ENCODE measurements at regions not wholly inside any gene's neighbourhood (a gene's known extent, or its start where the extent isn't known, plus 50 kb on each side); places are given as distances from the start of the nearest gene placed in this dataset.

GRCh38 chr4:59881632-59882031, 1318.5 kb upstream of the ADGRL3 start:
- no peak for TF ChIP-seq ZNF616 (CRISPR knock-in tag; IDR thresholded peaks at IDR 0.05; ENCODE audit: low read depth)
- TF ChIP-seq NFE2L1 (CRISPR knock-in tag; IDR thresholded peaks at IDR 0.05; ENCODE audit: borderline replicate concordance): no peak
- TF ChIP-seq ZSCAN12 (CRISPR knock-in tag; IDR thresholded peaks at IDR 0.05): no peak
- TF ChIP-seq, protein P1, sequence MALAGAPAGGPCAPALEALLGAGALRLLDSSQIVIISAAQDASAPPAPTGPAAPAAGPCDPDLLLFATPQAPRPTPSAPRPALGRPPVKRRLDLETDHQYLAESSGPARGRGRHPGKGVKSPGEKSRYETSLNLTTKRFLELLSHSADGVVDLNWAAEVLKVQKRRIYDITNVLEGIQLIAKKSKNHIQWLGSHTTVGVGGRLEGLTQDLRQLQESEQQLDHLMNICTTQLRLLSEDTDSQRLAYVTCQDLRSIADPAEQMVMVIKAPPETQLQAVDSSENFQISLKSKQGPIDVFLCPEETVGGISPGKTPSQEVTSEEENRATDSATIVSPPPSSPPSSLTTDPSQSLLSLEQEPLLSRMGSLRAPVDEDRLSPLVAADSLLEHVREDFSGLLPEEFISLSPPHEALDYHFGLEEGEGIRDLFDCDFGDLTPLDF (CRISPR knock-in tag; IDR thresholded peaks at IDR 0.05): no peak
- TF ChIP-seq POLR2AphosphoS5 (IDR thresholded peaks at IDR 0.05; ENCODE audit: low read depth, low read length): no peak
- no peak for TF ChIP-seq YY1 (IDR thresholded peaks at IDR 0.05; ENCODE audit: insufficient read depth, insufficient replicate concordance, low read depth, low read length)
- TF ChIP-seq ZNF790 (CRISPR knock-in tag; IDR thresholded peaks at IDR 0.05; ENCODE audit: borderline replicate concordance): no peak
- no peak for TF ChIP-seq RFX5 (IDR thresholded peaks at IDR 0.05; ENCODE audit: low read depth, low read length)
- TF ChIP-seq POLR2A (IDR thresholded peaks at IDR 0.05; ENCODE audit: insufficient read depth in 1 of 2, low read depth in 2 of 2, low read length in 2 of 2): no peak
